Endothelial cell of umbilical vein (primary cell): ENCODE measurements at regions not wholly inside any gene's neighbourhood (a gene's known extent, or its start where the extent isn't known, plus 50 kb on each side); places are given as distances from the start of the nearest gene placed in this dataset.

Experiments used
- EZH2 ChIP-seq: IDR thresholded peaks from 2 replicates; pipeline ENCODE4 v1.6.1; 2012; ENCODE audit warnings: borderline replicate concordance, low read depth, mild to moderate bottlenecking, moderate library complexity, low read length, inconsistent platforms; ENCODE audit not compliant: severe bottlenecking
- FOS ChIP-seq: IDR thresholded peaks from 2 replicates; pipeline ENCODE4 v1.6.1; 2011; ENCODE audit warnings: mild to moderate bottlenecking, low read length, moderate library complexity, borderline replicate concordance; ENCODE audit not compliant: insufficient read depth
- POLR2A ChIP-seq: IDR thresholded peaks from 2 replicates; pipeline ENCODE4 v1.6.1; 2012; ENCODE audit warnings: low read depth, mild to moderate bottlenecking, control low read depth, low read length
- POLR2AphosphoS5 ChIP-seq: IDR thresholded peaks from 2 replicates; pipeline ENCODE4 v1.6.1; 2012; ENCODE audit warnings: low read depth, mild to moderate bottlenecking, control low read depth, low read length, moderate library complexity; ENCODE audit not compliant: insufficient read depth
- TF ChIP-seq, protein P1 (sequence below), 2 donors: IDR thresholded peaks; 1 replicate in 1 of 2; 2 replicates in 1 of 2; pipeline ENCODE4 v1.5.1; 2011; ENCODE audit warnings: low read length in 2 of 2, mild to moderate bottlenecking in 2 of 2, moderate library complexity in 2 of 2, control low read depth in 1 of 2, inconsistent platforms in 1 of 2, low read depth in 1 of 2; ENCODE audit not compliant: insufficient read depth in 1 of 2; ENCODE audit errors: extremely low read depth in 1 of 2

DNA sequence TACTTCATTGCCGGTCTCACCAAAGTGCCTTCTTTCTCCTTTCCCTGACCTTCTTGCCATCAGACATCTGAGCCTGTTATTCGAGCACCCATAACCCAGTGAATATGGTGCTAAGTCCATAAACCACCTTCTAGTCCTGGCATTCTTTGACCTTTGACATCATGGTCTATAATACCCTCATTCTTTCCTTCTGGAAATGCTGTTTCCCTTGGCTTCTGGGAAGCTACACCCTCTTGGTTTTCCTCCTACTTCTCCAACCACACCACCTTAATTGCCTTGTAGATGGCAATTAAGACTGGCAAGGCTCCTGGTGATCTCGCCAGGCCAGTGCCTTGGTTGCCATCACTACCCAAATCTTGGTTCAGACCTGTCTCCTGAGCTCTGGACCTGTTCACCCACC is 56.1 kb upstream of the TRAK1 start:
- TF ChIP-seq, protein P1, sequence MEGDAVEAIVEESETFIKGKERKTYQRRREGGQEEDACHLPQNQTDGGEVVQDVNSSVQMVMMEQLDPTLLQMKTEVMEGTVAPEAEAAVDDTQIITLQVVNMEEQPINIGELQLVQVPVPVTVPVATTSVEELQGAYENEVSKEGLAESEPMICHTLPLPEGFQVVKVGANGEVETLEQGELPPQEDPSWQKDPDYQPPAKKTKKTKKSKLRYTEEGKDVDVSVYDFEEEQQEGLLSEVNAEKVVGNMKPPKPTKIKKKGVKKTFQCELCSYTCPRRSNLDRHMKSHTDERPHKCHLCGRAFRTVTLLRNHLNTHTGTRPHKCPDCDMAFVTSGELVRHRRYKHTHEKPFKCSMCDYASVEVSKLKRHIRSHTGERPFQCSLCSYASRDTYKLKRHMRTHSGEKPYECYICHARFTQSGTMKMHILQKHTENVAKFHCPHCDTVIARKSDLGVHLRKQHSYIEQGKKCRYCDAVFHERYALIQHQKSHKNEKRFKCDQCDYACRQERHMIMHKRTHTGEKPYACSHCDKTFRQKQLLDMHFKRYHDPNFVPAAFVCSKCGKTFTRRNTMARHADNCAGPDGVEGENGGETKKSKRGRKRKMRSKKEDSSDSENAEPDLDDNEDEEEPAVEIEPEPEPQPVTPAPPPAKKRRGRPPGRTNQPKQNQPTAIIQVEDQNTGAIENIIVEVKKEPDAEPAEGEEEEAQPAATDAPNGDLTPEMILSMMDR (IDR thresholded peaks at IDR 0.05; ENCODE audit: extremely low read depth in 1 of 2, insufficient read depth in 1 of 2, low read depth in 1 of 2, low read length in 2 of 2), result no peak
- no peak for TF ChIP-seq EZH2
- no peak for TF ChIP-seq POLR2A
- no peak for TF ChIP-seq POLR2AphosphoS5
- TF ChIP-seq FOS, result no peak
